Endothelial cell of umbilical vein (primary cell): ENCODE measurements at regions not wholly inside any gene's neighbourhood (a gene's known extent, or its start where the extent isn't known, plus 50 kb on each side); places are given as distances from the start of the nearest gene placed in this dataset.

Experiments used
- BruUV-seq: library from RNA; stranded (reverse); fragments of 400-500 nt; replicated peaks from 2 replicates; lab custom pipeline; 2021; lab: Mats Ljungman, UMichigan
- CTCF ChIA-PET: fragments of 300-600, 350-600 bp; sonication (Branson Sonifier 250); formaldehyde crosslinking; loops from one replicate; lab custom pipeline; 2021; ENCODE audit warnings: antibody characterized with exemption, inconsistent platforms; lab: Charles Lee
- POLR2A ChIA-PET: fragments of 300-600, 350-600 bp; sonication (Branson Sonifier 250); formaldehyde crosslinking; loops from one replicate; lab custom pipeline; 2021; ENCODE audit warnings: antibody characterized with exemption, inconsistent platforms; lab: Charles Lee
- DNase-seq: peaks from one replicate; pipeline ENCODE4 v3.0.0-alpha.2; 2011; ENCODE audit warnings: low read depth, low spot score
- FAIRE-seq: peaks from 2 replicates; lab custom pipeline; 2011; peaks lifted over from hg19 to GRCh38; lab: Jason Lieb, UNC
- H2AFZ ChIP-seq: 2 replicates; pipeline ENCODE4 v1.6.0; 2012; ENCODE audit warnings: low read depth, low read length, control low read depth, inconsistent platforms
- H3K27ac ChIP-seq: 2 replicates; pipeline ENCODE4 v1.5.1; 2011; ENCODE audit warnings: low read depth, mild to moderate bottlenecking, control low read depth, low read length, moderate library complexity; ENCODE audit not compliant: insufficient read depth
- H3K27me3 ChIP-seq, 2 experiments: 2 replicates each; pipeline versions ENCODE4 v1.6.0 to v1.6.1; 2011; ENCODE audit warnings: low read length in 2 of 2, mixed read lengths in 1 of 2; ENCODE audit not compliant: control insufficient read depth in 2 of 2, insufficient read depth in 2 of 2
- H3K36me3 ChIP-seq, 2 experiments: 2 replicates in 1 of 2; 3 replicates in 1 of 2; pipeline ENCODE4 v1.5.1; 2011; ENCODE audit warnings: low read length in 2 of 2, mild to moderate bottlenecking in 1 of 2, moderate library complexity in 1 of 2; ENCODE audit not compliant: control insufficient read depth in 2 of 2, insufficient read depth in 2 of 2; ENCODE audit errors: extremely low read depth in 1 of 2
- H3K4me1 ChIP-seq: 3 replicates; pipeline ENCODE4 v1.5.1; 2011; ENCODE audit warnings: mild to moderate bottlenecking, low read length; ENCODE audit not compliant: control insufficient read depth, insufficient read depth; ENCODE audit errors: extremely low read depth
- H3K4me2 ChIP-seq: 2 replicates; pipeline ENCODE4 v1.6.1; 2011; ENCODE audit warnings: low read length, control low read depth, mixed read lengths; ENCODE audit not compliant: insufficient read depth
- H3K4me3 ChIP-seq, 3 experiments: fragments of 200-600 bp in 1 of 3; sonication (generic), shearing (Covaris generic) in 1 of 3; replicated peaks in 1 of 3; 2 replicates each; pipeline ENCODE4 v1.5.1; 2011 to 2016; ENCODE audit warnings: control low read depth in 3 of 3, low read length in 3 of 3, mild to moderate bottlenecking in 2 of 3, inconsistent platforms in 1 of 3, low read depth in 1 of 3, moderate library complexity in 1 of 3; ENCODE audit not compliant: insufficient read depth in 1 of 3
- H3K79me2 ChIP-seq: 2 replicates; pipeline ENCODE4 v1.6.0; 2012; ENCODE audit warnings: low read length, inconsistent platforms; ENCODE audit not compliant: control insufficient read depth, insufficient read depth
- H3K9ac ChIP-seq: replicated peaks from 2 replicates; pipeline ENCODE3; 2011; ENCODE audit warnings: low read length, control low read depth; ENCODE audit not compliant: insufficient read depth; ENCODE audit errors: extremely low read depth
- H3K9me1 ChIP-seq: replicated peaks from 3 replicates; pipeline ENCODE4 v1.6.0; 2011; ENCODE audit warnings: mild to moderate bottlenecking, low read length; ENCODE audit not compliant: control insufficient read depth, insufficient read depth; ENCODE audit errors: extremely low read depth
- H3K9me3 ChIP-seq: replicated peaks from 2 replicates; pipeline ENCODE4 v1.5.1; 2012; ENCODE audit warnings: low read length, inconsistent platforms; ENCODE audit not compliant: control insufficient read depth, insufficient read depth
- H4K20me1 ChIP-seq: replicated peaks from 2 replicates; pipeline ENCODE3; 2011; ENCODE audit warnings: mild to moderate bottlenecking, low read length; ENCODE audit not compliant: control insufficient read depth, insufficient read depth; ENCODE audit errors: extremely low read depth
- EZH2 ChIP-seq: IDR thresholded peaks from 2 replicates; pipeline ENCODE4 v1.6.1; 2012; ENCODE audit warnings: borderline replicate concordance, low read depth, mild to moderate bottlenecking, moderate library complexity, low read length, inconsistent platforms; ENCODE audit not compliant: severe bottlenecking
- FOS ChIP-seq: IDR thresholded peaks from 2 replicates; pipeline ENCODE4 v1.6.1; 2011; ENCODE audit warnings: mild to moderate bottlenecking, low read length, moderate library complexity, borderline replicate concordance; ENCODE audit not compliant: insufficient read depth
- GATA2 ChIP-seq: IDR thresholded peaks from 2 replicates; pipeline ENCODE4 v1.7.0; 2011; ENCODE audit warnings: low read depth, mild to moderate bottlenecking, moderate library complexity, mixed read lengths, low read length; ENCODE audit not compliant: insufficient read length, insufficient read depth
- JUN ChIP-seq: IDR thresholded peaks from 2 replicates; pipeline ENCODE4 v1.6.1; 2011; ENCODE audit warnings: borderline replicate concordance, low read depth; ENCODE audit not compliant: insufficient read length, insufficient read depth
- MYC ChIP-seq: IDR thresholded peaks from one replicate; pipeline ENCODE4 v1.6.1; 2011; ENCODE audit warnings: mild to moderate bottlenecking, low read depth, low read length
- POLR2A ChIP-seq: IDR thresholded peaks from 2 replicates; pipeline ENCODE4 v1.6.1; 2012; ENCODE audit warnings: low read depth, mild to moderate bottlenecking, control low read depth, low read length
- POLR2AphosphoS5 ChIP-seq: IDR thresholded peaks from 2 replicates; pipeline ENCODE4 v1.6.1; 2012; ENCODE audit warnings: low read depth, mild to moderate bottlenecking, control low read depth, low read length, moderate library complexity; ENCODE audit not compliant: insufficient read depth
- dilution Hi-C: fragments of 300-500 bp; cut with MboI; formaldehyde crosslinking; loops from one replicate; pipeline ENCODE4 v1.15.0; 2019; ENCODE audit warnings: low sequenced_read_pairs; ENCODE audit not compliant: extremely low pct_ligation_motif_present
- intact Hi-C: fragments of 100-400 bp; cut with micrococcal nuclease; formaldehyde crosslinking; loops from one replicate; pipeline ENCODE4 v1.10.0; 2022
- TF ChIP-seq, protein P1 (sequence below), 2 donors: IDR thresholded peaks; 1 replicate in 1 of 2; 2 replicates in 1 of 2; pipeline ENCODE4 v1.5.1; 2011; ENCODE audit warnings: low read length in 2 of 2, mild to moderate bottlenecking in 2 of 2, moderate library complexity in 2 of 2, control low read depth in 1 of 2, inconsistent platforms in 1 of 2, low read depth in 1 of 2; ENCODE audit not compliant: insufficient read depth in 1 of 2; ENCODE audit errors: extremely low read depth in 1 of 2
- TF ChIP-seq, protein P2 (sequence below): IDR thresholded peaks from 2 replicates; pipeline ENCODE4 v1.6.1; 2011; ENCODE audit not compliant: insufficient read depth, insufficient read length

DNA sequence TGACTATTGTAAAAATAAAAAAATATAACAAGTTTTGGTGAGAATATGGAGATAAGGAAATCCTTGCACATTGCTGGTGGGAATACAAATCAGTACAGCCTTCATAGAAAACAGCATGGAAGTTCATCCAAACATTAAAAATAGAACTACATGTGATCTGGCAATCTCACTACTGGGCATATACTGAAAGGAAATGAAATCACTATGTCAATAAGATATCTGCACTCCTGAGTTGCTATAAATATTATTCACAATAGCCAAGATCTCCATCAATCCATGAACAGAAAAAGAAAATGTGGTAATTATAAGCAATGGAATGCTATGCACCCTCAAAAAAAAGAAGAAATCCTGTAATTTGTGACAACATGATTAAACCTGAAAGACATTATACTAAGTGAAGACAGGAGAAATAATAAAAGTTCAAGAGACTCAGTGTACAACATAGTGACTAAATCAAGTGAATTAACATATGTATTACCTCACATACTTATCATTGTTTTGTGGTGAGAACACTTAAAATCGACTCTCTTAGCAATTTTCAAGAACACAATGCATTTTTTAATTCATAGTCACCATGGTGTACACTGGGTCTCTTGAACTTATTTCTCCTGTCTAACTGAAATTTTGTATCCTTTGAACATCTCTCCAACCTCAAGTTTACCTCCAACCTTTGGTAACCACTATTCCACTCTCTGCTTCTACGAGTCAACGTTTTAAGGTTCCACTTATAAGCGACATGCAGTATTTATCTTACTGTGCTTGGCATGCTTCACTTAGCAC lies 1703.7 kb upstream of the AGA start:
- no peak for TF ChIP-seq GATA2
- TF ChIP-seq, protein P1, sequence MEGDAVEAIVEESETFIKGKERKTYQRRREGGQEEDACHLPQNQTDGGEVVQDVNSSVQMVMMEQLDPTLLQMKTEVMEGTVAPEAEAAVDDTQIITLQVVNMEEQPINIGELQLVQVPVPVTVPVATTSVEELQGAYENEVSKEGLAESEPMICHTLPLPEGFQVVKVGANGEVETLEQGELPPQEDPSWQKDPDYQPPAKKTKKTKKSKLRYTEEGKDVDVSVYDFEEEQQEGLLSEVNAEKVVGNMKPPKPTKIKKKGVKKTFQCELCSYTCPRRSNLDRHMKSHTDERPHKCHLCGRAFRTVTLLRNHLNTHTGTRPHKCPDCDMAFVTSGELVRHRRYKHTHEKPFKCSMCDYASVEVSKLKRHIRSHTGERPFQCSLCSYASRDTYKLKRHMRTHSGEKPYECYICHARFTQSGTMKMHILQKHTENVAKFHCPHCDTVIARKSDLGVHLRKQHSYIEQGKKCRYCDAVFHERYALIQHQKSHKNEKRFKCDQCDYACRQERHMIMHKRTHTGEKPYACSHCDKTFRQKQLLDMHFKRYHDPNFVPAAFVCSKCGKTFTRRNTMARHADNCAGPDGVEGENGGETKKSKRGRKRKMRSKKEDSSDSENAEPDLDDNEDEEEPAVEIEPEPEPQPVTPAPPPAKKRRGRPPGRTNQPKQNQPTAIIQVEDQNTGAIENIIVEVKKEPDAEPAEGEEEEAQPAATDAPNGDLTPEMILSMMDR (IDR thresholded peaks at IDR 0.05; ENCODE audit: extremely low read depth in 1 of 2, insufficient read depth in 1 of 2, low read depth in 1 of 2, low read length in 2 of 2) = no peak
- TF ChIP-seq MYC = no peak
- dilution Hi-C loops = no loop called here
- Histone ChIP-seq H3K27ac (no peak overlapping the region), H3K9me3 (peaks cover 4% of the 10 kb centered on the region), H3K36me3 (no peaks in the 10 kb centered on the region), H3K4me3 (no peak overlapping the region), H3K4me2 (no peak overlapping the region), H3K79me2 (no peaks in the 10 kb centered on the region), H4K20me1 (no peaks in the 10 kb centered on the region), H3K4me1 (no peaks in the 10 kb centered on the region), H3K9me1 (no peaks in the 10 kb centered on the region), H3K9ac (no peak overlapping the region), H3K27me3 (no peaks in the 10 kb centered on the region), H2AFZ (no peak overlapping the region)
- ChIA-PET CTCF (no interaction called here), POLR2A (no interaction called here)
- no TSS peak for BruUV-seq
- intact Hi-C loops = no loop called here
- DNase-seq (no peak), FAIRE-seq (no peak)

GRCh38 chr4:179151770-179152169 lies 1709.5 kb upstream of the AGA start:
- POLR2A ChIA-PET = no interaction called here
- Histone ChIP-seq H3K79me2 (no peaks in the 10 kb centered on the region), H3K9me3 (peaks cover 8% of the 10 kb centered on the region), H3K27ac (no peak overlapping the region), H3K9ac (no peak overlapping the region), H3K9me1 (no peaks in the 10 kb centered on the region), H3K36me3 (no peaks in the 10 kb centered on the region), H4K20me1 (no peaks in the 10 kb centered on the region), H3K27me3 (no peaks in the 10 kb centered on the region), H3K4me1 (no peaks in the 10 kb centered on the region), H3K4me3 (no peak overlapping the region), H2AFZ (no peak overlapping the region), H3K4me2 (no peak overlapping the region)
- DNase-seq = no peak
- no peak for FAIRE-seq
- intact Hi-C loops (no loop called here), dilution Hi-C loops (no loop called here)
- TF ChIP-seq POLR2AphosphoS5 = no peak
- TF ChIP-seq EZH2 = no peak
- no peak for TF ChIP-seq JUN
- TF ChIP-seq MYC = no peak
- no peak for TF ChIP-seq FOS
- TF ChIP-seq, protein P1 (IDR thresholded peaks at IDR 0.05; ENCODE audit: extremely low read depth in 1 of 2, insufficient read depth in 1 of 2, low read depth in 1 of 2, low read length in 2 of 2) = no peak
- no peak for TF ChIP-seq POLR2A
- no peak for TF ChIP-seq GATA2
- TF ChIP-seq, protein P2, sequence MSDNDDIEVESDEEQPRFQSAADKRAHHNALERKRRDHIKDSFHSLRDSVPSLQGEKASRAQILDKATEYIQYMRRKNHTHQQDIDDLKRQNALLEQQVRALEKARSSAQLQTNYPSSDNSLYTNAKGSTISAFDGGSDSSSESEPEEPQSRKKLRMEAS = no peak
- CTCF ChIA-PET = no interaction called here
- no TSS peak for BruUV-seq
